ENCODE measurements at regions not wholly inside any gene's neighbourhood (a gene's known extent, or its start where the extent isn't known, plus 50 kb on each side); places are given as distances from the start of the nearest gene placed in this dataset.

DNA sequence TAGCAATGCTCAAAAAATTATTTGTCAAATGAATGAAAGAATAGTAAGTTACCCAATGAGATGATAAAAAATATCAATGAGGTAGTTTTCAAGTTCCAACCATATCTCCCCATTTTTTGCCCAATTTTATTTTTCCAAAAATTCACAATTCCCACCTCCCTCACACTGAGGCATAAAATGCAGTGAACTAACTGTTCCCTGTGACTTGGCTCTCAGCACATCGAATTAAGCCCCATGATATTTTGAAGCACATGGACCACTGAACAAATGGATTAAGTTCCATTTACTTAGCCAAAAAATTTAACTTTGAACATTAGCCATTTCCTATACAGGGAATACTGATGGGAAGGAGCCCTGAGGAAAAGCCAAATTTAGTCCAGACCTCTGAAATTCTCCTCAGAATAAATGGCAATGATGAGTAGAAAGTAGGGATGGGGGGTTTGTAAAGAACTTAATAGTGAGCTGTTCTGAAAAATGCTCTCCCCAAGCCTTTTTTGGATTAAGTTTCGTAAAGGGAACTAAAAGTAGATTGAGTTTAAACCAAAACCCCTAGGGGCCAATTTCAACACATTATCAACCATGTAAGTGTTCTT, 166.3 kb upstream of the GRM3 start:
- Histone ChIP-seq H4K20me1 (replicated peaks; ENCODE audit: control insufficient read depth, insufficient read depth, low read length) (no peaks in the 10 kb centered on the region), H3K27me3 (ENCODE audit: control insufficient read depth in 2 of 2, insufficient read depth in 2 of 2, low read length in 2 of 2) (no peaks in the 10 kb centered on the region), H3K9me1 (ENCODE audit: control insufficient read depth, insufficient read depth, low read length) (no peaks in the 10 kb centered on the region), H2AFZ (ENCODE audit: low read depth, low read length) (no peak overlapping the region), H3K79me2 (ENCODE audit: control insufficient read depth, insufficient read depth, low read length) (no peaks in the 10 kb centered on the region), H3K4me1 (replicated peaks in 1 of 2; ENCODE audit: control insufficient read depth in 2 of 2, insufficient read depth in 2 of 2, low read length in 2 of 2) (no peaks in the 10 kb centered on the region), H3K27ac (ENCODE audit: extremely low read depth, low read depth, low read length) (no peak overlapping the region), H3K4me3 (no peak overlapping the region), H3K9me3 (replicated peaks; ENCODE audit: control insufficient read depth, insufficient read depth, low read depth, low read length) (no peaks in the 10 kb centered on the region), H3K4me2 (ENCODE audit: insufficient read depth, low read length) (no peak overlapping the region), H3K36me3 (ENCODE audit: control insufficient read depth, insufficient read depth, low read length) (no peaks in the 10 kb centered on the region), H3K9ac (ENCODE audit: insufficient read depth in 1 of 2, low read depth in 2 of 2, low read length in 2 of 2) (no peak overlapping the region)
- CTCF ChIA-PET (ENCODE audit: low intra/inter-chr PET ratio) = no interaction called here
- DNase-seq (ENCODE audit: extremely low read depth in 1 of 4, low spot score in 3 of 4) (no peak), FAIRE-seq (no peak), ATAC-seq (no peak)
- intact Hi-C loops (cut with micrococcal nuclease) = no loop called here
- BruUV-seq (replicated peaks) = no TSS peak
- WGBS (ENCODE audit: insufficient coverage, low coverage, missing lambda C conversion rate) = 0% methylated on average over 2 of the region's 2 CpGs
- in situ Hi-C loops (cut with MboI) = no loop called here
- POLR2A ChIA-PET = no interaction called here
- TF ChIP-seq BRF1 (IDR thresholded peaks at IDR 0.05; ENCODE audit: borderline replicate concordance, extremely low read depth, insufficient read length) (no peak), ZBTB1 (CRISPR knock-in tag; IDR thresholded peaks at IDR 0.05; ENCODE audit: borderline replicate concordance, low read depth) (no peak), KHSRP (IDR thresholded peaks at IDR 0.05) (no peak), KAT2B (IDR thresholded peaks at IDR 0.05; ENCODE audit: low read depth, low read length) (no peak), ZNF121 (CRISPR knock-in tag; conservative IDR thresholded peaks at IDR 0.05) (no peak), HNRNPL (IDR thresholded peaks at IDR 0.05; ENCODE audit: low read depth, low read length) (no peak), ERF (CRISPR knock-in tag; IDR thresholded peaks at IDR 0.05) (no peak), MCM2 (IDR thresholded peaks at IDR 0.05; ENCODE audit: low read depth) (no peak), PHTF2 (CRISPR knock-in tag; IDR thresholded peaks at IDR 0.05) (no peak)
- TF ChIP-seq, protein P1, sequence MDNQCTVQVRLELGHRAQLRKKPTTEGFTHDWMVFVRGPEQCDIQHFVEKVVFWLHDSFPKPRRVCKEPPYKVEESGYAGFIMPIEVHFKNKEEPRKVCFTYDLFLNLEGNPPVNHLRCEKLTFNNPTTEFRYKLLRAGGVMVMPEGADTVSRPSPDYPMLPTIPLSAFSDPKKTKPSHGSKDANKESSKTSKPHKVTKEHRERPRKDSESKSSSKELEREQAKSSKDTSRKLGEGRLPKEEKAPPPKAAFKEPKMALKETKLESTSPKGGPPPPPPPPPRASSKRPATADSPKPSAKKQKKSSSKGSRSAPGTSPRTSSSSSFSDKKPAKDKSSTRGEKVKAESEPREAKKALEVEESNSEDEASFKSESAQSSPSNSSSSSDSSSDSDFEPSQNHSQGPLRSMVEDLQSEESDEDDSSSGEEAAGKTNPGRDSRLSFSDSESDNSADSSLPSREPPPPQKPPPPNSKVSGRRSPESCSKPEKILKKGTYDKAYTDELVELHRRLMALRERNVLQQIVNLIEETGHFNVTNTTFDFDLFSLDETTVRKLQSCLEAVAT (IDR thresholded peaks at IDR 0.05) = no peak
- TF ChIP-seq, protein P2, sequence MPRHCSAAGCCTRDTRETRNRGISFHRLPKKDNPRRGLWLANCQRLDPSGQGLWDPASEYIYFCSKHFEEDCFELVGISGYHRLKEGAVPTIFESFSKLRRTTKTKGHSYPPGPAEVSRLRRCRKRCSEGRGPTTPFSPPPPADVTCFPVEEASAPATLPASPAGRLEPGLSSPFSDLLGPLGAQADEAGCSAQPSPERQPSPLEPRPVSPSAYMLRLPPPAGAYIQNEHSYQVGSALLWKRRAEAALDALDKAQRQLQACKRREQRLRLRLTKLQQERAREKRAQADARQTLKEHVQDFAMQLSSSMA (CRISPR knock-in tag; IDR thresholded peaks at IDR 0.05) = no peak
- TF ChIP-seq, protein P3, sequence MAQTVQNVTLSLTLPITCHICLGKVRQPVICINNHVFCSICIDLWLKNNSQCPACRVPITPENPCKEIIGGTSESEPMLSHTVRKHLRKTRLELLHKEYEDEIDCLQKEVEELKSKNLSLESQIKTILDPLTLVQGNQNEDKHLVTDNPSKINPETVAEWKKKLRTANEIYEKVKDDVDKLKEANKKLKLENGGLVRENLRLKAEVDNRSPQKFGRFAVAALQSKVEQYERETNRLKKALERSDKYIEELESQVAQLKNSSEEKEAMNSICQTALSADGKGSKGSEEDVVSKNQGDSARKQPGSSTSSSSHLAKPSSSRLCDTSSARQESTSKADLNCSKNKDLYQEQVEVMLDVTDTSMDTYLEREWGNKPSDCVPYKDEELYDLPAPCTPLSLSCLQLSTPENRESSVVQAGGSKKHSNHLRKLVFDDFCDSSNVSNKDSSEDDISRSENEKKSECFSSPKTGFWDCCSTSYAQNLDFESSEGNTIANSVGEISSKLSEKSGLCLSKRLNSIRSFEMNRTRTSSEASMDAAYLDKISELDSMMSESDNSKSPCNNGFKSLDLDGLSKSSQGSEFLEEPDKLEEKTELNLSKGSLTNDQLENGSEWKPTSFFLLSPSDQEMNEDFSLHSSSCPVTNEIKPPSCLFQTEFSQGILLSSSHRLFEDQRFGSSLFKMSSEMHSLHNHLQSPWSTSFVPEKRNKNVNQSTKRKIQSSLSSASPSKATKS (CRISPR knock-in tag; IDR thresholded peaks at IDR 0.05) = no peak
- TF ChIP-seq, protein P4, sequence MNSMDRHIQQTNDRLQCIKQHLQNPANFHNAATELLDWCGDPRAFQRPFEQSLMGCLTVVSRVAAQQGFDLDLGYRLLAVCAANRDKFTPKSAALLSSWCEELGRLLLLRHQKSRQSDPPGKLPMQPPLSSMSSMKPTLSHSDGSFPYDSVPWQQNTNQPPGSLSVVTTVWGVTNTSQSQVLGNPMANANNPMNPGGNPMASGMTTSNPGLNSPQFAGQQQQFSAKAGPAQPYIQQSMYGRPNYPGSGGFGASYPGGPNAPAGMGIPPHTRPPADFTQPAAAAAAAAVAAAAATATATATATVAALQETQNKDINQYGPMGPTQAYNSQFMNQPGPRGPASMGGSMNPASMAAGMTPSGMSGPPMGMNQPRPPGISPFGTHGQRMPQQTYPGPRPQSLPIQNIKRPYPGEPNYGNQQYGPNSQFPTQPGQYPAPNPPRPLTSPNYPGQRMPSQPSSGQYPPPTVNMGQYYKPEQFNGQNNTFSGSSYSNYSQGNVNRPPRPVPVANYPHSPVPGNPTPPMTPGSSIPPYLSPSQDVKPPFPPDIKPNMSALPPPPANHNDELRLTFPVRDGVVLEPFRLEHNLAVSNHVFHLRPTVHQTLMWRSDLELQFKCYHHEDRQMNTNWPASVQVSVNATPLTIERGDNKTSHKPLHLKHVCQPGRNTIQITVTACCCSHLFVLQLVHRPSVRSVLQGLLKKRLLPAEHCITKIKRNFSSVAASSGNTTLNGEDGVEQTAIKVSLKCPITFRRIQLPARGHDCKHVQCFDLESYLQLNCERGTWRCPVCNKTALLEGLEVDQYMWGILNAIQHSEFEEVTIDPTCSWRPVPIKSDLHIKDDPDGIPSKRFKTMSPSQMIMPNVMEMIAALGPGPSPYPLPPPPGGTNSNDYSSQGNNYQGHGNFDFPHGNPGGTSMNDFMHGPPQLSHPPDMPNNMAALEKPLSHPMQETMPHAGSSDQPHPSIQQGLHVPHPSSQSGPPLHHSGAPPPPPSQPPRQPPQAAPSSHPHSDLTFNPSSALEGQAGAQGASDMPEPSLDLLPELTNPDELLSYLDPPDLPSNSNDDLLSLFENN (IDR thresholded peaks at IDR 0.05; ENCODE audit: low read depth in 2 of 2, low read length in 2 of 2) = no peak
- TF ChIP-seq, protein P5, sequence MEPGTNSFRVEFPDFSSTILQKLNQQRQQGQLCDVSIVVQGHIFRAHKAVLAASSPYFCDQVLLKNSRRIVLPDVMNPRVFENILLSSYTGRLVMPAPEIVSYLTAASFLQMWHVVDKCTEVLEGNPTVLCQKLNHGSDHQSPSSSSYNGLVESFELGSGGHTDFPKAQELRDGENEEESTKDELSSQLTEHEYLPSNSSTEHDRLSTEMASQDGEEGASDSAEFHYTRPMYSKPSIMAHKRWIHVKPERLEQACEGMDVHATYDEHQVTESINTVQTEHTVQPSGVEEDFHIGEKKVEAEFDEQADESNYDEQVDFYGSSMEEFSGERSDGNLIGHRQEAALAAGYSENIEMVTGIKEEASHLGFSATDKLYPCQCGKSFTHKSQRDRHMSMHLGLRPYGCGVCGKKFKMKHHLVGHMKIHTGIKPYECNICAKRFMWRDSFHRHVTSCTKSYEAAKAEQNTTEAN (CRISPR knock-in tag; IDR thresholded peaks at IDR 0.05) = no peak

Measured in K562 (cell line).